Suprapubic skin (tissue), 4 donors: ENCODE measurements at regions not wholly inside any gene's neighbourhood (a gene's known extent, or its start where the extent isn't known, plus 50 kb on each side); places are given as distances from the start of the nearest gene placed in this dataset.

ENCODE experiments used
- CTCF ChIP-seq, 2 donors: fragments of 200-600 bp in 1 of 2; fragments of 450-650 bp in 1 of 2; sonication (generic) in 1 of 2; IDR thresholded peaks; one replicate each; pipeline ENCODE4 v1.5.1; 2016 to 2019; ENCODE audit warnings: antibody characterized with exemption in 2 of 2, mild to moderate bottlenecking in 1 of 2, moderate library complexity in 1 of 2
- POLR2A ChIP-seq, 2 donors: fragments of 450-650 bp; IDR thresholded peaks; one replicate each; pipeline ENCODE4 v1.6.1; 2017; ENCODE audit warnings: antibody characterized with exemption in 2 of 2, mild to moderate bottlenecking in 2 of 2, moderate library complexity in 2 of 2
- POLR2AphosphoS5 ChIP-seq, 3 donors: sonication (generic); formaldehyde crosslinking; IDR thresholded peaks; one replicate each; pipeline ENCODE4 v1.6.1; 2017; ENCODE audit warnings: antibody characterized with exemption in 3 of 3

DNA sequence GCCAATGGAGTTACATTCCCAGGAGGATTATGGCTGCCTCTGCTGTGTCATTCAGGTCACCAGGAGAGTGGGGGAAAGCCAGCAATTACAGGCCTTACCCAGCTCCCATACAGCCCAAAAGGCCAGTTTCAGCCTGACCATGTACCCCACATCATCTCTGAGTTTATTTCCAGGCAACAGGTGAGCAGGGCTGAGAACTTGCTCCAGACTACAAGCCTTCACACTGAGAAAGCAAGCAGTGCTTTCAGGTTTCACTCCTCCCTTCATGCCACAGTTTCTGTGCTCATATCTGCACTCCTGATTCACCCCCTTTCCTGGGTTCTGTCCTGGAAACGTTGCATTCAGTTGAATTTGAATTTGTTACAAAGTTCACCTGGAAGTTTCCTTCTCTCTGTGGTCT lies 68.1 kb upstream of the ABI3BP start:
- TF ChIP-seq CTCF (IDR thresholded peaks at IDR 0.05) (no peak), POLR2A (IDR thresholded peaks at IDR 0.05) (no peak), POLR2AphosphoS5 (IDR thresholded peaks at IDR 0.05) (no peak)
